Chondrocyte (in vitro differentiated cells): ENCODE measurements at regions not wholly inside any gene's neighbourhood (a gene's known extent, or its start where the extent isn't known, plus 50 kb on each side); places are given as distances from the start of the nearest gene placed in this dataset.
"Not testable (repeated sequence)": the region's sequence is repeated elsewhere in the genome, so short reads cannot be mapped to it uniquely, and the experiment has no call there.

Source experiments
- DNase-seq: peaks from one replicate; pipeline ENCODE4 v3.0.0; 2021; ENCODE audit warnings: mixed read lengths, low spot score
- H3K27ac Mint-ChIP-seq: one replicate; pipeline ENCODE4 v1.8.0; 2021; ENCODE audit warnings: mild to moderate bottlenecking, moderate library complexity, mixed read lengths; ENCODE audit not compliant: unreplicated experiment
- H3K27me3 Mint-ChIP-seq: 2 replicates; pipeline ENCODE4 v1.8.0; 2021; ENCODE audit warnings: low read depth, mixed read lengths
- H3K36me3 Mint-ChIP-seq: 2 replicates; pipeline ENCODE4 v1.8.0; 2021; ENCODE audit warnings: low read depth, mixed read lengths
- H3K4me1 Mint-ChIP-seq: 2 replicates; pipeline ENCODE4 v1.8.0; 2021; ENCODE audit warnings: low read depth, mild to moderate bottlenecking, mixed read lengths
- H3K4me3 Mint-ChIP-seq: one replicate; pipeline ENCODE4 v1.8.0; 2021; ENCODE audit warnings: mild to moderate bottlenecking, moderate library complexity, mixed read lengths; ENCODE audit not compliant: unreplicated experiment
- H3K9me3 Mint-ChIP-seq: 2 replicates; pipeline ENCODE4 v1.8.0; 2021; ENCODE audit warnings: low read depth, mixed read lengths
- TF ChIP-seq, protein P1 (sequence below): fragments of 200-600 bp; sonication (generic); IDR thresholded peaks from 2 replicates; pipeline ENCODE4 v1.5.0; 2021; ENCODE audit warnings: antibody characterized with exemption, mild to moderate bottlenecking, moderate library complexity

- TF ChIP-seq, protein P1, sequence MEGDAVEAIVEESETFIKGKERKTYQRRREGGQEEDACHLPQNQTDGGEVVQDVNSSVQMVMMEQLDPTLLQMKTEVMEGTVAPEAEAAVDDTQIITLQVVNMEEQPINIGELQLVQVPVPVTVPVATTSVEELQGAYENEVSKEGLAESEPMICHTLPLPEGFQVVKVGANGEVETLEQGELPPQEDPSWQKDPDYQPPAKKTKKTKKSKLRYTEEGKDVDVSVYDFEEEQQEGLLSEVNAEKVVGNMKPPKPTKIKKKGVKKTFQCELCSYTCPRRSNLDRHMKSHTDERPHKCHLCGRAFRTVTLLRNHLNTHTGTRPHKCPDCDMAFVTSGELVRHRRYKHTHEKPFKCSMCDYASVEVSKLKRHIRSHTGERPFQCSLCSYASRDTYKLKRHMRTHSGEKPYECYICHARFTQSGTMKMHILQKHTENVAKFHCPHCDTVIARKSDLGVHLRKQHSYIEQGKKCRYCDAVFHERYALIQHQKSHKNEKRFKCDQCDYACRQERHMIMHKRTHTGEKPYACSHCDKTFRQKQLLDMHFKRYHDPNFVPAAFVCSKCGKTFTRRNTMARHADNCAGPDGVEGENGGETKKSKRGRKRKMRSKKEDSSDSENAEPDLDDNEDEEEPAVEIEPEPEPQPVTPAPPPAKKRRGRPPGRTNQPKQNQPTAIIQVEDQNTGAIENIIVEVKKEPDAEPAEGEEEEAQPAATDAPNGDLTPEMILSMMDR = no peak
- no peaks in the 10 kb centered on the region for H3K36me3 Mint-ChIP-seq
- H3K27me3 Mint-ChIP-seq = no peaks in the 10 kb centered on the region
- no peak for DNase-seq
- H3K4me3 Mint-ChIP-seq = no peak overlapping the region
- H3K9me3 Mint-ChIP-seq = peaks cover under 1% of the 10 kb centered on the region
- H3K4me1 Mint-ChIP-seq = peaks cover 3% of the 10 kb centered on the region
- no peak overlapping the region for H3K27ac Mint-ChIP-seq
These were observed 483.4 kb downstream of the PLK2 start for GRCh38 chr5:57976506-57976905.

DNA sequence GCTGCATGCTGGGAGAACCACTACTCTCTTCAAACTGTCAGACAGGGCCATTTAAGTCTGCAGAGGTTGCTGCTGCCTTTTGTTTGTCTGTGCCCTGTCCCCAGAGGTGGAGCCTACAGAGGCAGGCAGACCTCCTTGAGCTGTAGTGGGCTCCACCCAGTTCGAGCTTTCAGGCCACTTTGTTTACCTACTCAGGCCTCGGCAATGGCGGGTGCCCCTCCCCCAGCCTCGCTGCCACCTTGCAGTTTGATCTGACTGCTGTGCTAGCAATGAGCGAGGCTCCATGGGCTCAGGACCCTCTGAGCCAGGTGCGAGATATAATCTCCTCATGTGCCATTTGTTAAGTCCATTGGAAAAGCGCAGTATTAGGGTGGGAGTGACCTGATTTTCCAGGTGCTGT, 487.8 kb downstream of the PLK2 start:
- H3K4me1 Mint-ChIP-seq, H3K27me3 Mint-ChIP-seq, DNase-seq, H3K27ac Mint-ChIP-seq, H3K4me3 Mint-ChIP-seq, H3K36me3 Mint-ChIP-seq: not testable (repeated sequence)
- H3K9me3 Mint-ChIP-seq = peaks cover 22% of the 10 kb centered on the region

DNA sequence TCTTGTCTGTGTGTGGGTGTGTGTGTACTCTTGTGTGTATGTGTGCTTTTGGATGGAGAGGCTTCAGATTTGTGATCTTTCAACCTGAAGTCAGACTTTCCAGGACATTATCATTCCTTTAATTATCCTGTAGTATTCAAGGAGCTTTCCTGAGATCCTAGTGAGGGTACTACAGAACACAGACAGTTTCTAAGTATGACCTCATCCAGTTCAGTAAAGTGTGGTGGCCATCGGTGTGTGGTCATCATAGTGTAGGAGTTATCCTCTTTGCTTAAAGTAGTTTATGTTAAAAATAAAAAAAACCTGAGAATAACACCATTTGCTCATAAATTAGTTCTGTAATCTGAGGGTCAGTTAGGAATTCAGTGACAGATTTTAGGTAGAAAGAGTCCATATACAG, 478.0 kb upstream of the ACTBL2 start:
- Mint-ChIP-seq H3K4me3 (no peak overlapping the region), H3K27ac (no peak overlapping the region), H3K36me3 (peaks cover 5% of the 10 kb centered on the region), H3K9me3 (peaks cover 25% of the 10 kb centered on the region), H3K27me3 (no peaks in the 10 kb centered on the region), H3K4me1 (no peaks in the 10 kb centered on the region)
- TF ChIP-seq, protein P1 = no peak
- no peak for DNase-seq

DNA sequence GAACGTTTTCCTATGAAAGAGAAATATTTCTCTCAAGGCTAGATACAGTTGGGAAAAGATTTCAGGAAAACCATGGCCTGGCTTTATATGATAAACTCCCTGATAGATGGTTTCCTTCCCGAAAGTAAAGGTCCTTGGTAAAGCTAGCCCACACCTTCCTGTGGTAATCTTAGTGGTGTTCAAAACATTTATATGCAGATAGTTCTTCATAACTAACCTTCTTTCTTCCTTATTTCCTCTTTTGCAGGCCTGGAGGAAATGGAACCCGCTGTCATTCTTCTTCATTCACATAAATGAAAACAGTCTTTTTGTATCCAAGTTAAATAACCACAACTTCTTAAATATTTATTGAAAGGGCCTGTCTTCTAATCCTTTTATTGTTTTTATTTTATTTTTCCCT, 474.0 kb upstream of the ACTBL2 start:
- Mint-ChIP-seq H3K27ac (no peak overlapping the region), H3K9me3 (peaks cover 3% of the 10 kb centered on the region), H3K4me1 (no peaks in the 10 kb centered on the region), H3K27me3 (no peaks in the 10 kb centered on the region), H3K4me3 (no peak overlapping the region), H3K36me3 (no peaks in the 10 kb centered on the region)
- no peak for DNase-seq
- TF ChIP-seq, protein P1 = no peak

GRCh38 chr5:57955511-57955910, 472.9 kb upstream of the ACTBL2 start:
- Mint-ChIP-seq H3K4me1 (no peaks in the 10 kb centered on the region), H3K27me3 (no peaks in the 10 kb centered on the region), H3K4me3 (no peak overlapping the region), H3K27ac (no peak overlapping the region), H3K9me3 (no peaks in the 10 kb centered on the region), H3K36me3 (no peaks in the 10 kb centered on the region)
- no peak for DNase-seq
- TF ChIP-seq, protein P1 = no peak

DNA sequence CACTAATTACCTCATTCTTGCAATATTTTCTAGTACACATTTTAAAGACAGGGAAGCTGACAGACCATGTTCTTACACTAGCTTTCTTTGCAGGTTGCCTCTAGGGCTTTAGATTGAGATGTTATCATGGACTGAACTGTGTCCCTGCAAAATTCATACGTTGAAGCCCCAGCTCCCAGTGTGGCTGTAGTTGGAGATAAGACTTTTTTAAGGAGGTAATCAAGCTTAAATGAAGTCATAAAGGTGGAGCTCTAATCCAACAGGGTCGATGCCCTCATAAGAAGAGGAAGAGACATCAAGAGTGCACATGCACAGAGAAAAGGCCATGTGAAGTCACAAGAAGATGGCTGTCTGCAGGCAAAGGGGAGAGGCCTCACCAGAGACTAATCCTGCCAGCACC, 471.2 kb upstream of the ACTBL2 start:
- Mint-ChIP-seq H3K4me3 (no peak overlapping the region), H3K27me3 (no peaks in the 10 kb centered on the region), H3K4me1 (no peaks in the 10 kb centered on the region), H3K36me3 (no peaks in the 10 kb centered on the region), H3K27ac (no peak overlapping the region), H3K9me3 (no peaks in the 10 kb centered on the region)
- no peak for DNase-seq
- TF ChIP-seq, protein P1 = no peak
